GM23248 (cell line): ENCODE measurements at regions not wholly inside any gene's neighbourhood (a gene's known extent, or its start where the extent isn't known, plus 50 kb on each side); places are given as distances from the start of the nearest gene placed in this dataset.

Source experiments
- DNase-seq: peaks from one replicate; pipeline ENCODE4 v3.0.0-alpha.2; 2015
- H2AFZ ChIP-seq: fragments of 200-600 bp; sonication (generic); 2 replicates; pipeline ENCODE4 v1.6.1; 2016; ENCODE audit warnings: antibody characterized with exemption
- H3F3A ChIP-seq: fragments of 200-600 bp; sonication (generic); 2 replicates; pipeline ENCODE4 v1.6.1; 2016; ENCODE audit warnings: mild to moderate bottlenecking, antibody characterized with exemption, mixed run types; ENCODE audit not compliant: insufficient read depth
- H3K27ac ChIP-seq: fragments of 200-600 bp; sonication (generic); 2 replicates; pipeline ENCODE4 v1.5.1; 2016; ENCODE audit warnings: mild to moderate bottlenecking
- H3K27me3 ChIP-seq: fragments of 200-600 bp; sonication (generic); replicated peaks from 2 replicates; pipeline ENCODE4 v1.6.1; 2016; ENCODE audit warnings: mild to moderate bottlenecking; ENCODE audit not compliant: insufficient read depth
- H3K36me3 ChIP-seq: fragments of 200-600 bp; sonication (generic); 2 replicates; pipeline ENCODE4 v1.6.1; 2016; ENCODE audit warnings: low read depth, mild to moderate bottlenecking
- H3K4me1 ChIP-seq: fragments of 200-600 bp; sonication (generic); 2 replicates; pipeline ENCODE4 v1.6.1; 2016; ENCODE audit warnings: mild to moderate bottlenecking; ENCODE audit not compliant: insufficient read depth
- H3K4me2 ChIP-seq: fragments of 200-600 bp; sonication (generic); one replicate; pipeline ENCODE4 v1.6.1; 2016; ENCODE audit warnings: mild to moderate bottlenecking; ENCODE audit not compliant: unreplicated experiment
- H3K4me3 ChIP-seq: fragments of 200-600 bp; sonication (generic); 2 replicates; pipeline ENCODE4 v1.5.1; 2016; ENCODE audit warnings: mild to moderate bottlenecking
- H3K79me2 ChIP-seq: fragments of 200-600 bp; sonication (generic); 2 replicates; pipeline ENCODE4 v1.6.1; 2016; ENCODE audit warnings: mild to moderate bottlenecking; ENCODE audit not compliant: insufficient read depth
- H3K9ac ChIP-seq: fragments of 200-600 bp; sonication (generic); 2 replicates; pipeline ENCODE4 v1.6.1; 2016; ENCODE audit warnings: mild to moderate bottlenecking
- H3K9me2 ChIP-seq: fragments of 200-600 bp; sonication (generic); 2 replicates; pipeline ENCODE4 v1.6.1; 2016; ENCODE audit warnings: mixed run types, mild to moderate bottlenecking, moderate library complexity; ENCODE audit not compliant: insufficient read depth
- H3K9me3 ChIP-seq: fragments of 200-600 bp; sonication (generic); one replicate; pipeline ENCODE4 v1.6.1; 2017; ENCODE audit warnings: low read depth
- H4K20me1 ChIP-seq: fragments of 200-600 bp; sonication (generic); 2 replicates; pipeline ENCODE4 v1.6.0; 2016; ENCODE audit not compliant: insufficient read depth
- EZH2 ChIP-seq: fragments of 200-600 bp; sonication (generic); IDR thresholded peaks from 2 replicates; pipeline ENCODE4 v1.6.1; 2018; ENCODE audit warnings: antibody characterized with exemption, mild to moderate bottlenecking; ENCODE audit not compliant: insufficient read depth, poor library complexity, severe bottlenecking
- EZH2phosphoT487 ChIP-seq: fragments of 200-600 bp; sonication (generic); IDR thresholded peaks from 2 replicates; pipeline ENCODE4 v1.6.1; 2018; ENCODE audit warnings: antibody characterized with exemption, moderate library complexity, mild to moderate bottlenecking, low read depth; ENCODE audit not compliant: insufficient read depth
- WGBS, 2 experiments: methylation state at CpG; one replicate each; pipeline ENCODE4 v1.1.6; 2015 to 2017; ENCODE audit warnings: low lambda C conversion rate in 2 of 2, low coverage in 1 of 2; ENCODE audit errors: missing lambda C conversion rate in 2 of 2; 5-methylcytosine and 5-hydroxymethylcytosine counted together
- in situ Hi-C: fragments of 300-500 bp; cut with MboI; formaldehyde crosslinking; loops from 2 replicates; pipeline ENCODE4 v1.15.0; 2020

DNA sequence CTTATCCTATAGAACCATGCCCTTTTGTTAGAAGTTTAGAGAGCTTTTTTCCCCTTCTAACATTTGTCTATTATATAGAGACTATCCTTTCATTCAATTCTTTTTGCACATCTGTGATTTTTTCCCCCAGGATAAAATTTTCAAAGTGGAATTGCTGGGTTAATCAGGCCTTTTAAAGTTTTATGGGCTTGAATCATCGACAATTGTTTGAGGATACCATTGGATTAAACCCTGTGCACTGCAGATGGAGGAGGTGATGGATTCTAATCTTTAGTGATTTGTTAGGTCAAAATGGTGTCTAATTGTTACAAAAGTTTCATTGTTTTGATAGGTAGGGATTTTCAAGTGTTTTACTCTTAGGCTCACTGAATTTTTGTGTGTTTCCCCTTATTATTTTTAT is 463.7 kb upstream of the CFAP20DC start:
- no peaks in the 10 kb centered on the region for H4K20me1 ChIP-seq
- H3K4me1 ChIP-seq = no peaks in the 10 kb centered on the region
- H3K27me3 ChIP-seq = no peaks in the 10 kb centered on the region
- TF ChIP-seq EZH2 (no peak), EZH2phosphoT487 (no peak)
- no peak overlapping the region for H3K4me2 ChIP-seq
- no peaks in the 10 kb centered on the region for H3F3A ChIP-seq
- WGBS, 2 experiments = 28 to 48% methylated on average over 1 of the region's 1 CpG
- H3K9me2 ChIP-seq = no peaks in the 10 kb centered on the region
- no peak overlapping the region for H2AFZ ChIP-seq
- H3K36me3 ChIP-seq = no peaks in the 10 kb centered on the region
- H3K9me3 ChIP-seq = no peaks in the 10 kb centered on the region
- no peak for DNase-seq
- no peaks in the 10 kb centered on the region for H3K79me2 ChIP-seq
- no peak overlapping the region for H3K27ac ChIP-seq
- no peak overlapping the region for H3K9ac ChIP-seq
- H3K4me3 ChIP-seq = no peak overlapping the region
- in situ Hi-C loops = no loop called here

DNA sequence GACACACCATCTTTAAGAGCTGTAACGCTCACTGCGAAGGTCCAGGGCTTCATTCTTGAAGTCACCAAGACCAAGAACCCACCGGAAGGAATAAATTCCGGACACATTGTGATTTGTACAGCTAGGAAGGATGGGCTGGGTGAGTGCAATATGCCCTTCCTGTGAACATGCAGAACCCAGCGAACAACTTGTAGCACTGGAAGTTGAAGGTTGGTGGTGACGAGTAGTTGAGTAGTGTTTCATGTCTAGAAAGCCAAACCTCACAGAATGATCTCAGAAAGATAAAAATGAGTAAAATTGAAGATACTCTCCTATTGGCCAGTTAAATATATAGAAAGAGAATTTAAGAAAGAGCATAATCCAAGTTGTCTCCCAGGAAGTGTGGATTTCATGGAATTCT is 462.2 kb upstream of the CFAP20DC start:
- Histone ChIP-seq H3K27ac (no peak overlapping the region), H3K9ac (no peak overlapping the region), H3K79me2 (no peaks in the 10 kb centered on the region), H3K4me1 (no peaks in the 10 kb centered on the region), H3K4me2 (no peak overlapping the region), H4K20me1 (no peaks in the 10 kb centered on the region), H3K4me3 (no peak overlapping the region), H3K9me3 (no peaks in the 10 kb centered on the region), H3F3A (no peaks in the 10 kb centered on the region), H3K9me2 (no peaks in the 10 kb centered on the region), H2AFZ (no peak overlapping the region), H3K36me3 (no peaks in the 10 kb centered on the region), H3K27me3 (no peaks in the 10 kb centered on the region)
- TF ChIP-seq EZH2 = no peak
- no peak for TF ChIP-seq EZH2phosphoT487
- no peak for DNase-seq
- in situ Hi-C loops = no loop called here
- 74% methylated on average over 6 of the region's 6 CpGs for WGBS, 2 experiments

DNA sequence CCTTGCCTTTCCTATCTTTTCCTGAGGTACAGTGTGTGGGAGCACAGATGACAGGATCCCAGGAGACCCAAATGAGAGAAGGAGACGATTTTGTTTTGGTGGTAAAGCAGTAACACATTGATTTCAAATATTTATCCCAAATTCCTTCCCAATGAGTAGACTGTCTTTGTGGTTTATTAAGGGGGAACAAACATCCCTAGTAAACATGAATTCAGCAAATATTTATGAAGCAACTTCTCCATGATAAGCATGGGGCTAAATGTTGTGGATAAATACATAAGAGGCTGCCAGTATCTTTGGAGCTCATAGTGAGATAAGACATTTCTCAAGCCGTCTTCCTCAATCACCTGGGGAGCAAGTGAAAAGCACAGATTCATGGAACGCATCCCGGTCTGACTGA is 460.8 kb upstream of the CFAP20DC start:
- no peak overlapping the region for H3K27ac ChIP-seq
- no peak overlapping the region for H3K4me2 ChIP-seq
- no peaks in the 10 kb centered on the region for H3K79me2 ChIP-seq
- no peak overlapping the region for H3K9ac ChIP-seq
- no peak overlapping the region for H3K4me3 ChIP-seq
- DNase-seq = peak; percentile 13
- H4K20me1 ChIP-seq = no peaks in the 10 kb centered on the region
- in situ Hi-C loops = no loop called here
- TF ChIP-seq EZH2 (no peak), EZH2phosphoT487 (no peak)
- H2AFZ ChIP-seq = no peak overlapping the region
- no peaks in the 10 kb centered on the region for H3K9me3 ChIP-seq
- H3K27me3 ChIP-seq = no peaks in the 10 kb centered on the region
- no peaks in the 10 kb centered on the region for H3K36me3 ChIP-seq
- H3K4me1 ChIP-seq = no peaks in the 10 kb centered on the region
- H3F3A ChIP-seq = no peaks in the 10 kb centered on the region
- no peaks in the 10 kb centered on the region for H3K9me2 ChIP-seq
- WGBS, 2 experiments = 62 to 66% methylated on average over 4 of the region's 4 CpGs

DNA sequence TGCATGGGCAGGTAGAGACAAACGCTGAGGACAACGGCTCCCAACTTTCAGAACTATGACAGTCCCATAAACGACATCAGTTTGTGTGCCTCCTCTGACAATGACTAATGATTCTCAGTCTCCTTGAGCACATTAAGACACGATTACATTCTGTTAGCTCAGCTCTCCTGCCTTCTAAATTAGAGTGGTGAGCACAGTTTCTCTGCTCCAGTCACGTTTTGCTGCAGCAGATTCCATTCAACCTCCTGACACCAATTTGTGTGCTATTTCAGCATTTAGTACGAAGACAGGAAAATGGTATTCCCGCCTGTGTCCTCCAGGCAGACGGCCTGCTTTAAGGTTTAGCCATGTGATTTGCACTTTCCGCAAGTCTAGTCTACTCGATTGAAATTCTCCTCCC is 458.4 kb upstream of the CFAP20DC start:
- 66 to 71% methylated on average over 10 of the region's 10 CpGs for WGBS, 2 experiments
- H3K9me3 ChIP-seq = no peaks in the 10 kb centered on the region
- in situ Hi-C loops = no loop called here

DNA sequence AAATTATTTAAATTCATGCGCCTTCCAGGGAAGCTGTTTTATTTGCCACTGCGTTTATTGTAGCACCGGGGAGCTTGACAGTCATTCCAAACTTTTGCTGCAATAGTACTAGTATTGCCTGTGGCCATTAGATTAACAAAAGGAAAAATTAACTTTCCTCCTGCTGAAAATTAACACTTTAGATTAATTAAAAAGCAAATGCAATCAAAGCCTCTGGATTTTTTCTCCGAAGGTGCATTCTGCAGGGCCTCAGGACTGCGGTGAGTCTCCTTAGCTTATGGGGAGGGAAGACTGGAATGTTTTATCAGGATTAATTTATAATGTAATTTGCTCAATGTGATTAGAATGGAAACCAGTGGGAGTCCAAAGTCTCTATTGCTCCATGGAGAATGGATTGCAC is 456.4 kb upstream of the CFAP20DC start:
- Histone ChIP-seq H3K36me3 (no peaks in the 10 kb centered on the region), H3K27me3 (no peaks in the 10 kb centered on the region), H3K4me3 (no peak overlapping the region), H3K4me1 (peaks cover 8% of the 10 kb centered on the region; the same call in 1 of the 2 replicates), H3K9me3 (no peaks in the 10 kb centered on the region), H4K20me1 (no peaks in the 10 kb centered on the region), H3K9ac (no peak overlapping the region), H3K79me2 (no peaks in the 10 kb centered on the region), H3K4me2 (no peak overlapping the region), H3F3A (peaks cover 5% of the 10 kb centered on the region; the same call in 1 of the 2 replicates), H2AFZ (no peak overlapping the region), H3K9me2 (no peaks in the 10 kb centered on the region), H3K27ac (no peak overlapping the region)
- no peak for DNase-seq
- in situ Hi-C loops = no loop called here
- no peak for TF ChIP-seq EZH2
- no peak for TF ChIP-seq EZH2phosphoT487
- WGBS, 2 experiments = 73 to 77% methylated on average over 5 of the region's 5 CpGs

More for the DNA sequence above, 458.4 kb upstream of the CFAP20DC start:
- Histone ChIP-seq H3K9ac (no peak overlapping the region), H2AFZ (no peak overlapping the region), H3K4me1 (no peaks in the 10 kb centered on the region), H3K4me3 (no peak overlapping the region), H3K27ac (no peak overlapping the region), H3K79me2 (no peaks in the 10 kb centered on the region), H4K20me1 (no peaks in the 10 kb centered on the region), H3K27me3 (no peaks in the 10 kb centered on the region), H3K4me2 (no peak overlapping the region), H3K36me3 (no peaks in the 10 kb centered on the region), H3F3A (no peaks in the 10 kb centered on the region), H3K9me2 (no peaks in the 10 kb centered on the region)
- no peak for TF ChIP-seq EZH2
- TF ChIP-seq EZH2phosphoT487 = no peak
- DNase-seq = no peak
